H1 (cell line): ENCODE measurements at regions not wholly inside any gene's neighbourhood (a gene's known extent, or its start where the extent isn't known, plus 50 kb on each side); places are given as distances from the start of the nearest gene placed in this dataset.

Experiments
- CTCF ChIP-seq, 3 experiments: IDR thresholded peaks; 1 replicate in 2 of 3; 2 replicates in 1 of 3; pipeline versions ENCODE4 v1.5.1 to v1.6.1; 2011; ENCODE audit warnings: low read length in 3 of 3, mild to moderate bottlenecking in 3 of 3, inconsistent platforms in 2 of 3, low read depth in 1 of 3, moderate library complexity in 1 of 3; ENCODE audit not compliant: insufficient read depth in 1 of 3; ENCODE audit errors: control extremely low read depth in 1 of 3
- HDAC2 ChIP-seq, 2 experiments: fragments of 300-600 bp in 1 of 2; sonication (generic) in 1 of 2; IDR thresholded peaks; 2 replicates each; pipeline ENCODE4 v1.6.1; 2011 to 2012; ENCODE audit warnings: low read depth in 2 of 2, low read length in 2 of 2, mild to moderate bottlenecking in 2 of 2, moderate library complexity in 2 of 2, borderline replicate concordance in 1 of 2, inconsistent platforms in 1 of 2
- POLR2A ChIP-seq, 2 experiments: IDR thresholded peaks; 1 replicate in 1 of 2; 2 replicates in 1 of 2; pipeline ENCODE4 v1.6.1; 2011; ENCODE audit warnings: low read depth in 2 of 2, low read length in 2 of 2, mild to moderate bottlenecking in 2 of 2; ENCODE audit errors: control extremely low read depth in 1 of 2
- POLR2AphosphoS5 ChIP-seq: IDR thresholded peaks from 2 replicates; pipeline ENCODE4 v1.6.1; 2011; ENCODE audit warnings: low read depth, low read length
- RXRA ChIP-seq: IDR thresholded peaks from 2 replicates; pipeline ENCODE4 v1.6.1; 2011; ENCODE audit warnings: low read depth, mild to moderate bottlenecking, low read length, moderate library complexity; ENCODE audit not compliant: insufficient read depth

GRCh38 chr14:39847852-39848251, 415.6 kb upstream of the FBXO33 start:
- TF ChIP-seq CTCF (IDR thresholded peaks at IDR 0.05; ENCODE audit: control extremely low read depth in 1 of 3, insufficient read depth in 1 of 3, low read depth in 1 of 3, low read length in 3 of 3) = no peak
- TF ChIP-seq RXRA = no peak
- no peak for TF ChIP-seq POLR2A (IDR thresholded peaks at IDR 0.05; ENCODE audit: control extremely low read depth in 1 of 2, low read depth in 2 of 2, low read length in 2 of 2)
- no peak for TF ChIP-seq HDAC2 (IDR thresholded peaks at IDR 0.05; ENCODE audit: borderline replicate concordance in 1 of 2, low read depth in 2 of 2, low read length in 2 of 2)
- TF ChIP-seq POLR2AphosphoS5 = no peak
